NCI-H2171 (cell line): ENCODE measurements at regions not wholly inside any gene's neighbourhood (a gene's known extent, or its start where the extent isn't known, plus 50 kb on each side); places are given as distances from the start of the nearest gene placed in this dataset.

Experiments
- DNase-seq: peaks from one replicate; lab custom pipeline; 2025; lab: John Stamatoyannopoulos, UW

DNA sequence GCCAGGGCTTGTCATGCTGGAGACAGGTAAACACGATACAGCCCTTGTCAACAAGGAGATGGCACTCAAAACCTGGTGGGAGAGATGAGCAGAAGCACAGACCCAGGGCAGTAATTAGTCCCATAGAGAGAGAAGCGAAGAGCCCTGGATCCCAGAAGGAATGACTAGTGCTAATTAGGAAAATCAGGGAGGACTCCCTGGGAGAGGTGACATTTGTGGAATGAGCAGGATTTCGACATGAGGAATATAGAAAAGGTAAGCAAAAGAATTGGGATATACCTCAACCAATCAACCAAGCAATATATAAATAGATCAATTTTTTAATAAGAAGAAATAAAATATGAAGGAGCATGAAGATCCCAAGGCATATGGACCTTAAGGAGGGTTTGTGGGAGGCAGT, 98.5 kb upstream of the GJB5 start:
- no peak for DNase-seq

DNA sequence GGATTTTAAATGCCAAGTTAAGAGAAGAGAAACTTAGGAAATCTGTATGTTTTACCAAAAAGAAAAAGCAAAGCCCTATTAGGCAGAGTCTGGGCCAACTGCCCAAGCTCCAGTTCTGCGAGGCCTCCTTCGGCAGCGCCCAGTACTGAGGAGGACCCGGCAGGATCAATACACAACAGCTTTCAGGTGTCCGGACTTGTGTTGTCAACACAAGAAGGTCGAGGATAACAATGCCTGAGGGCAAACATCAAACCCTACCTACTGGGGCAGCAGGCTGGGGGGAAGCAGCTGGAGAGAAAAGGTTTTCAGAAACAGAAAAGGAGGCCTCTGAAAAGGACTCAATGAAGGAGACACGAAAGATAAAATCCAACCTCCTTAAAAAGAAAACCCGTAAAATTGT, 98.1 kb upstream of the GJB5 start:
- DNase-seq, result no peak

DNA sequence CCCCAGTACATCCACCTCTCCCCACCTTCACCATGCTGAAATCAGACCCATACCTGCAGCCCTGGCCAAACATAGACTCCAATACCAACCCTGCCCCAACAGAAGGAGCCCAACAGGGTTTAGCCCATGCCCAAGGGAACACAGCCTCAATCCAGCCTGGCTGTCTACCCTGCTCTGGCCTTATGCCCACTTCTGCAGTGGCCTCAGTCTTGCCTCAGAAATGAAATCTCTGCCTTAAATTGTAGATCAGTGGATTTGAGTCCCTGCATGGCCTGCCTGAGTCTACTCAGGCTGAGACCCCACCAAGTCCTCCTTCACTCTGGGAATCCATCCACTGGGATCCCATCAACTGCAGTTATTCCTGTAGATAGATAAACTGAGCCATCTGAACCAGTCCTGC, 97.6 kb upstream of the GJB5 start:
- no peak for DNase-seq

DNA sequence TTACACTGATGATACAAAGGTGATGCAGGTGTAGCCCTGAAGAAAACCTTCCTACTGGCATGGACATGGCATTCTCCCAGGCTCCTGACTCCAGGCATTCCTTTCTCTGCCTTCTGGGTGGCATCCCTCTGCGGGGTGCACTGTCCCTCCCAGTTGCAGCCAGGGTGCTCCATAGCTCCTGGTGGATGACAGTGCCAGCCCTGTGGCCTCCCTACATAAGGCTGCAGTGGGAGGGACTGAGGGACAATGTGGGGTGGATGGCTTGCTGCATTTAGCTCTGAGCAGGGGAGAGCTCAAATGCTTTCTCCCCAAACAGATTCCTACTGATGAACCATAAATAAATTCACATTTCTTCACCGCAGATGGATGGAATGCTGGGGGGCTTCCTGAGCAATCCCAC, 97.0 kb upstream of the GJB5 start:
- DNase-seq, result no peak

DNA sequence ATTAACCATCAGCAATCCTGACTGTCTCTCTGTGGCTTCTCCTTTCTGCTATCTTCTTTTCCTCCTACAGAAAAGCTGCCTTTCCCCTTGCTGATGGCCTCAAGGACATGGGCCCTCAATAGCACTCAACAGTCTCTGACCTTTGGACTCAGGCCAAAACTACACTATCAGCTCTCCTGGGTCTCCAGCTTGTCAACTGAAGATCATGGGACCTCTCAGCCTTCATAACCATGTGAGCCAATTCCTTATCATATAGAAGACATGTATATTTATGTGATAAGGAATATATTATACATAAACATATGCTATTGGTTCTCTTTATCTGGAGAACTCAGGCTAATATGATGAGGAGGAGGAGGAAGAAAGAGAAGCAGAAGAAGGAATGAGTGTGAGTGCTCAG, 91.8 kb upstream of the GJB5 start:
- DNase-seq, result no peak

DNA sequence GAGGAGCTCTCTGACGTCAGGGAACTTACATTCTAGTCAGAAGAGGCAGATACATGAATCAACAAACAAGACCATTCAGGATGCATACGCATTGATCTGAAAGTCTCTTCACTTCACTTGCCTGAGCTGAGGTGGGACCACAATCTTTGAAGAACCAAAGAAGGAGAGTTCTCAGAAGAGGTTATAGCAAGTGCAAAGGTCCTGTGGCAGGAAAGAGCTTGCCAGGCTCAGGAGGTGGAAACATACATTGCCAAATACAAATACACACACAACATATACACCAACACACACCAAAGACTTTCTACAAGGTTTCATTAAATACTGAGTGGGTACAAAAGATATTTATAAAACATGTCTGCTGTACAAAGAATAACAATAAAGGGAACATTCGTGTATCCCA, 86.8 kb upstream of the GJB5 start:
- DNase-seq, result no peak

DNA sequence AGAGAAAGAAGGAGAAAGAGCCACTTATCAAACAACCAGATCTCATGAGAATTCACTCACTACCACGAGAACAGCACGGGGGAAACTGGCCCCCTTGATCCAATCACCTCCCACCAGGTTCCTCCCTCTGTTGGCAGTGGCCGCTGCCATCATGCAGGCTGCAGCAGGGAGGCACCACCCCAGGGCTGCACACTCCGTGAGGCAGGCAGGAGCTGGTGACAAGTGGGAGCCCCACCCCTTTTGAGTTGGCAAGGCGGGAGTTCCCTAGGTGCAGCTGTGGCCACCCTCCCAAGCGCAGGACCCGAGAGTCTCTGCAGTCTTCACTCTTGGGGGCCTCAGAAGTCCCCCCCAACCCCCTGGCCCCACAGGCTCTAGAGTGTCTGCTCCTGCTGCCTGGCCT, 83.9 kb upstream of the GJB5 start:
- no peak for DNase-seq

DNA sequence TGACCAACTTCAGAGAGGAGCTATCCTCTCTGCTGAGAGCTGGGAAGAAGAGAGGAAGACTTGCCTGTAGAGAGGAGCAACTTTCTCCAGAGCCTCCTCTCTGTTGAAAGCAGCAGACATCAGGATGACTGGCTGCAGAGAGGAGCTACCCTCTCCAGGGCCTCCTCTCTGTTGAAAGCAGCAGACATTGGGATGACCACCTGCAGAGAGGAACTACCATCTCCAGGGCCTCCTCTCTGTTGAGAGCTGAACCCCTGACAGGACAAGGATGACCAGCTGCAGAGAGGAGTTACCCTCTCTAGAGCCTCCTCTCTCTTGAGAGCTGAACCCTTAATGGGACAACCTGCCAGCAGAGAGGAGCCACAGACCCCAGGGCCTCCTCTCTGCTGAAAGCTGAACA, 83.0 kb upstream of the GJB5 start:
- DNase-seq, result no peak

DNA sequence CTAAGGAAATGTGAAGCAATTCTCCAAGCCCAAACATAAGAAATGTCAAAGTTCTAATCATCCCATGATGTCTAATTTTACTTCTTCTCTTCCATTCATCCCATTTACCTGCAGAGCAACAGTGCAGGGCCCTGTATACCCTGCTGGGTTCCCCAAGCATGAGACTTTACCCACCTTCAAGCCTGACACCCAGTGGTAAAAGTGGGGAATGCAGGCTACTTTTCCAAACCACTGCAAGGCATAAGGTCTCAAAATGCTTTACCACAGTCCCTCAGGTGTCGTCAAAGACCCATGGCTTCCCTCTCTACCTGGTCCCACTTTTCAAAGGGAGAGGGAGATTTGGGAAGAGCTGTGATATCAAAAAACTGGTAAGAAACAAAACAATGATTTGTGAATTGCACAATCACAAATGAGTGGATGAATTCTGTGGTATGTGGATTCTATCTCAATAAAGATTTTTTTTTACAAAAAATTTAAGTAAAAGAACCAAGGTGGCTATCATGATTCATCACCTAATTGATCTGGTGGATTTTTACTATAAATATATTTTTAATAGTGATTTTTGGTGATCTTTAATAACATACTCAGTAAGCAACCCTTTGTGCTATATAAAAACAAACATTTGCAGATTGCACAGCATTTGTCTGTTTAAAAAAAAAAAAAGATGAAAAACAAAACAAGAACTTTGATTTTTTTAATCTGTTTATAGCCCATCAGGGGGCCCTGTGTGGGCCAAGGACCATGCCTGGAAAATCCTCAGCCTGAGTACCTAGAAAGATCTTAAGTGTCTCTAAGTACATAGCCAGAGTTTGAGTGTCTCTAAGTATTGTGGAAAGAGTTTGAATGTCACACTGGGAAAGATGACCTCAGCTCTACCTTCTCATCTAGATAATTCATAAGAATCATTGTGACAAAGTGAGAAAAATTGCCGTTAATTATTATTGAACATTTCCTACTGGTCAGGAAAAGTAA, 73.1 kb upstream of the GJB5 start:
- DNase-seq, result peak; percentile 37

DNA sequence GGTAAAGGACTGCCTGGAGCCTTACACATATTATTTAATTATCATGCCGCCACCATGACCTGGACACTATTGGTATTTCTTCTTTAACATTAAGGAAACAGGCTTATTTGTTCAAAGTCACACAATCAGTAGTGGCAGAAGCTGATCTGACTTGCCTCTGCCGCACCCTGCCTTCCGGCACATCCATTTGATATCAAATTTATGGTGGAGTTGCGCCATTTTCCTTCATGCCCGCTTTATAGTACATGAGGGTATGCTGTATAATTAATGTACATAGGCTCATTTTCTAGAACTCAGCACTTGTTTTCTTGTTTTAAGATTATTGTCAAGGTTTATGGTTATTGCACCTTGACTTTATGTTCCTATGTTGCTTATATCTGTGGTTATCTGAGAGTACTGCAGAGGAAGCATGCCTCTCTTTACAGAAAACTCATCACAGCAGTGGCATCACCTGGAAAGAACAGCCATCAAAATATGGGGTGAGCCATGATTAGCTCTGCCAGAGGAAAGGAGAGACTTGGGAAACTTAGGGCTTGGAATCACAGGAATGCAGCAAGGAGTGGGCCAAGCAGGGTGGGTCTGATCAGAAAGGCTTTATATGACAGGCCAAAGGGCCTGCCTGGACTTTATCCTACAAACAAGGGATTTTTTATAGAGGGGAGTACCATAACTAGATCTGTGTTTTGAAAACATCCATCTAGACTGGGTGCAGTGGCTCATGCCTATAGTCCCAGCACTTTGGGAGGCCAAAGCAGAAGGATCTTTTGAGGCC, 72.2 kb upstream of the GJB5 start:
- no peak for DNase-seq

DNA sequence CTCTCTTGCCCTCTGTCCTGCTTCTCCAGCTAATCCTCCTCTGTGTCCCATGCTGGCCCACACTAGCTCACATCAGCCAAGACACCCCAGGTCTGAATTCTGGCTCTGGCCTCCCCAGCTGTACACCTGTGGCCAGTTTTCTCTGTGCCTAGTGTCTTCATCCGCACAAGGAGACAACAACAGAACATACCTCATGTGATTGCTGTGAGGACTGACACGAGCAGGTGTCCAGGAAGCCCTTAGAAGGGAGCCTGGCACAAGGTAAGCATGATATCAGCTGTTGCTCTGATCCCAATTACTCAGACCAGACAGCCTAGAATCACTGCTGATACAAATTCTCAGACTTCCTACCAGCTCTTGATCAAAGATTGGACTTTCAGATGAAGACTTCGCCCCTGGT, 71.2 kb upstream of the GJB5 start:
- no peak for DNase-seq

DNA sequence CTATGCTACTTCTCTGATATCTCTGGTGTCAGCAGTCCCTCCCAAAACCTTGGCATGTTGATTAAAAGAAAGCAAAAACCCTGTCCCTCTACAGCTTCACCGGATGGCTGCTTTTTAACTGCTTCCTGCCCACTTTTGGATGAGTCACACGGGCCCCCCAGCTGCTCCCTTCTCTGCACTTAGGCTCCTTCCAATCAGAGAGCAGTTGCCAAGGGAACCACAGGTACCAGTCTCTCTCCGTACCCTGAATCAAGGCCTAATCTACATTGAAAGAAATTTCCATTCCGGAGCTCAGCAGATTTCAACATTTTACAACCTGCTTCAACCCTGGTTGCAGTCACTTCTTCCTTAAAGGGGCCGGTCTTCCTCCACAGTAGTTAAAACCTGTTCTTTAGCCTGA, 70.6 kb upstream of the GJB5 start:
- DNase-seq, result peak; percentile 43

DNA sequence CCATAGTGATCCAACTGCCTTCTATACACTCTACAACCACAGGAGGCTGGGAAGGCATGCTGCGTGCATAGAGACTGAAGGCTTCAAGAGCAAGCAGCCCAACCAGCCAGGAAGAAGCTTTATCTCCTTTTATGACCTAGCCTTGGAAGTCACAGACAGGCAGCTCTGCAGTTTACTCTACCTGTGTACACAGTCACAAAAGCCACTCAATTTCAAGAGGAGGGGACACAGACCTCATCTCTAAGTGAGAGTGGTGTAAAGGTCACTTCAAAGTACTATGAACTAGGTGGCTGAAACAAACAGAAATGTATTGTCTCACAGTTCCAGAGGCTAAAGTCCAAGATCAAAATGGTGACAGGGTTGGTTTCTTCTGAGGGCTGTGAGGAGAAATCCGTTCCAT, 69.6 kb upstream of the GJB5 start:
- no peak for DNase-seq

DNA sequence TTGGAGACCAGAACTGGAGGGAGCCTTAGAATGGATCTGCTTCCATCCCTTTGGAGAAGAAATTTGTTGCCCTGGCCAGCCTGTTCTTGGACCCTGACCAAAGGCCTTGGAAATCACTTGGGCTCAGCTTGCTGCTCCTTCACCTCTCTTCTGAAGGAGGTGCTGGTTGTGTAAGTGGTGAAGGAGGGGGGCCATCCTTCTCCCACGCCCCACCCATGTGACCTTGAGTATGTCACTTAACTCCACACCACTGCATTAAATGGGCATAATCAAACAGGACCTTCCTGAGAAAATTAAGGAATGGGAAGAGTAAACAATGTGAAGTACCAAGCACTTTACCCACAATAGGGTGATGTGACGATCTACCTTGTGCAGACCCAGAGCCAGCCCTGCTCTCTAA, 68.3 kb upstream of the GJB5 start:
- no peak for DNase-seq

DNA sequence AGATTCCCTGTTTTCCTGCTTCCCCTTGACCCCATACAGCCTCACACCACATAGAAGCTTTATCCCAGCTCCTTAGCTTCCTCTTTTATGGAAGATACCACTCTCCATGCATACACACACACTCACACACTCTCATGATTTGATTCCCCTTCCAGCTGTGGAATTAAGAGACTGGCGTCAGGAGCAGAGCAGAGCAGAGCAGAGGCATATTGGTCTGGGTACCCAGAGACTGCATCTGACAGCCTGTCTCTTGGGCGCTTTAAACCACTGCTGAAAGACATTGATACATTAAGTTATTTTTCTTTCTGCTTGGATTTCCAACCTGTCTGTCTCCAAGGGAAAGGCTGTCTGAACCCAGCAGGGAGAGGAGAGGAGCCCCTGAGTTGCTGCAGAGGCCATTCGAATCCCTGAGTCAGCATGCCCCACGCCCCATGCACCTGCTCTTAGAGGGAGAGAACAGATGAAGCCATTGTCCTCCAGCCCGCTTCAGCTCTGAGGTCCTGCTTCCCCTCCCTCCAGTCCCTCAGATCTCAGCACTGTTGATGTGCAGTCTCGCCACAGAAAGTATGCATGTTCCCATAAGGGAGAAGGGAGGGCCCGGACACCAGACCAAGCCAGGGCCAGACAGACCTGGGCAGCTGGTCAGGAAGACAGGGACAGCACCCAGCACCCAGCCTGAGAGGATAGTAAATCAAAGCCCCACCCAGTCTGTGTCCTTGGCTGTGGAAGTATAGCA, 66.7 kb upstream of the GJB5 start:
- no peak for DNase-seq

DNA sequence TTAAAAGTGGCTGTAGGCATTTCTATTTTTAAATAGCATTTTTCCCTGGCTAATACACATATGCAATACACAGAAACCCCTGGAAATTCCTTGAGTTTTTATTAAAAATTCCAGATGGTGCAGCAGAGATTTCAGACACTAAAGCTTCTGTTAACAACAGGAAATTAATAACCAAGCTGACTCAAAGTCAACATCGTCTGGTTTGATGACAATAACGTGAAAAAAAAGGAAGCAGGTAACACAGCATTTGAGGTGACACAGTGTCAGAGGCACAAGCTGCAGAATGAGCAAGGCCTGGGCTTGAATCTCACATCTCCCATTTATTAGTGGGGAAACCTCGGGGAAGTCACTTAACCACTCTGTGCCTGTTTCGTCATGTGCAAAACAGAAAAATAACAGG, 64.6 kb upstream of the GJB5 start:
- DNase-seq, result no peak

DNA sequence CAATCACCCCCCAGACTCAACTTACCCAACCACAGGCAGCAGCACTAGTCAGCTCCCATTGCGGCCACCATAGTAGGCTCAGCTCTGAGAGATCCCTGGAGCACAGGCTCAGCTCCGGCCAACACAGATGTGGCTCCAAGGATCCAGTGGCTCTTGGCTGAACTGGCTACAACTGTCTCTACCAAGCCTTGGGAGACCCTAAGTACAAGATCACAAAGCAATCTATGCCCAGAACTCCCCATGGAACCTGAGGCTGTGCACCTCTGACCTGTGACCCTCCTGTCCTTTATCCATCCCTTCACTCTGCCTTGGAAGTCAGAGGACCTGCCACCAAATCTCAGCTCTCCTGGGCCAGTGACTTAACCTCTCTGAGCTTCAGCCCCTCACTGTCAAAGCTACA, 61.8 kb upstream of the GJB5 start:
- DNase-seq, result no peak

DNA sequence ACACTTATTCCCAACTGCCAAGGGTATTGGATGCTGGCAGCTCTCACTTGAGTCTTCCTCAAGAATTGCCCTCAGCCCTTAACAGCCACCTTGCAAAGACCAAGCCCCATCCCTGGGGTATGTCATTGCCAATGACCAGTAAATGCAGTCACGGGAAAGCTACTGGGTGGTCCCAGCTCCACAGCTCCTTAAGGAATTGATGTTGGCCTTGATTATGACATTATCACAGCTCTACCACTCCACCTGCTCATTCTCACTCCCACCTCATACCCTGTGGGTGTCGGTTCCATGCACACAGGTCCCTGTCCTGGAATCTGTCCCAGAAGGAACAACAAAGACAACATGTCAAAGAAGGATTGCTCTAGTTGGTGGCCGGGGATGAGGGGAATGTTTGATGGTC, 60.5 kb upstream of the GJB5 start:
- no peak for DNase-seq

DNA sequence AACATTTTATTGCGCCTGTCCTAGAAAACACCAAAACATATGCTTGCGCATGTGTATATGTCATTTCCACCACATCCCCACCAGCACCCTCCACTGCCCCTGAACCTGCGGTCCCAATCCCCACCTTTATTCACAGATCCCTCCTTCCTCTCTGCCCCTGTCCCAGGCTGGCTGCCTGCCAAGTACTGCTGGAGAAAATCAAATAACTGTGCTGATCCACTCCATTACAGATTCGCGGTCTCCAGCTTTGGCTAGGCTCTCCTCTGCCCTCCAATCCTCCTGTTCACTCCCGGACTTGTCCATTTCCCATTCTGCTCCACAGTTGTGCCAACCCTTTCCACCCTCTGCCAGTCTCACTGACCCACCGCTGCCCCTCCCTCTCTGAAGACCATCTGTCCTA, 59.3 kb upstream of the GJB5 start:
- DNase-seq, result no peak

DNA sequence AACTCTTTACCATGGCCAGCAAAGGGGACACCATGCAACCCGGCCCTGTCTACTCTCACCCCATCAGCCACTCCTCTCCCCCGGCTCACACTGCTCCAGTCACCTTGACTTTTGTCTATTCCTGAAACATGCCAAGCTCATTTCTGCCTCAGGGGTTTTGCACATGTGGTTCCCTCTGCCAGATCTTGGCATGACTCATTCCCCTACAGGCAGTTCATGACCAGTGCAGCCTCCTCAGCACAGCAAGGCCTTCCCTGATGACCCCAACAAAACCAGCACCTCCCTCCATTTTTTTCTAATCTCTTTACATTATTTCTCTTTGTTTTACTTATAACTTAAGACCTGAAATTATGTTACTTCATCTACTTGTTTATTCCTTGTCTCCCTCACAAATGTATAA, 58.6 kb upstream of the GJB5 start:
- DNase-seq, result no peak

DNA sequence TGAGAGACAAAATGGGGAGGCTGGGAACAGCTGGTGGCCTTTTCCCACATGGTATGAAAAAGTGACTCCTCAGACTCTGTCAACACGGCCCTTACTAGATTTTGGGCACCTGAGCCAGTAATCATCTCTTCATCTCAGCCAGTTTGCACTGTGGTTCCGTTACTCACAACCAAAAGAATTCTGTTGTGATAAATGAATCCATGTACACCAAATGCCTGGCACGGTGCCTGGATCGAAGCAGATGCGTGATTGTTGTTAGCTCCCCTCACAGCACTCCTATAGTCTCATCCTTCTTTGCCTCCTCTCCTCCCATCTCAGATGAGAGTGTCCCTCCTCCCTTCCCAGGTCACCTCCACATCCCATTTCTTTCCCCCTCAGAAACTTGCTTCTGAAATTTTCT, 57.9 kb upstream of the GJB5 start:
- no peak for DNase-seq

DNA sequence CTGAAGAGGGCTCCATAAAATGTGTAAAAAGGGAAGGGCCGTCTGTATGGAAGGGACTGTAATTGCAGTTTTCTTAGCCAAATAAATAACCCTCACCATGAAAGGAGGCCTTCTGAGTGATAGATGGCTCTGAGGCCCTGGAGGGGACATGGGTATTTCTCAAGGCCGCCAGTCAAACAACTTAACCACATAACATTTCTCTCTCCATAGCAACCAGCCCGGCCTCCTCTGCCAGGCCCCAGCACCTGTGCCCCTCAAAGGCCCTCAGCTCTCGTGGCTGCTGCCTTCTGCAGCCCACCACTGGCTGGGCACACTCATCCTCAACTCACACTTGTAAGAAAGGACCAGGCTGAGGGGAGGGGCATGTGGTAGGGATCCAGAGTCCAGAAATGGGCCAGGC, 57.0 kb upstream of the GJB5 start:
- no peak for DNase-seq
